ENCODE measurements at regions not wholly inside any gene's neighbourhood (a gene's known extent, or its start where the extent isn't known, plus 50 kb on each side); places are given as distances from the start of the nearest gene placed in this dataset.

GRCh38 chr4:111671756-111672155 is 473.5 kb upstream of the FAM241A start:
- H3K4me1 ChIP-seq (ENCODE audit: control insufficient read depth in 1 of 2, insufficient read depth in 2 of 2, low read length in 2 of 2), result no peaks in the 10 kb centered on the region
- H3K9me3 ChIP-seq (ENCODE audit: control insufficient read depth, low read length), result no peaks in the 10 kb centered on the region
- ATAC-seq (ENCODE audit: low FRiP score), result no peak
- no peaks in the 10 kb centered on the region for H3K36me3 ChIP-seq (ENCODE audit: control insufficient read depth in 1 of 2, insufficient read depth in 2 of 2, low read length in 1 of 2)
- no peak overlapping the region for H3K27ac ChIP-seq (ENCODE audit: low read depth in 1 of 2, low read length in 2 of 2)
- no peak overlapping the region for H3K4me3 ChIP-seq (ENCODE audit: low read length in 2 of 2)
- intact Hi-C loops (cut with DNase I), result no loop called here
- H3K27me3 ChIP-seq (ENCODE audit: control insufficient read depth in 1 of 2, insufficient read depth in 2 of 2, low read length in 1 of 2), result no peaks in the 10 kb centered on the region
- 61% methylated on average over 2 of the region's 2 CpGs for WGBS, 2 donors
- no peak for DNase-seq

- 87% methylated on average over 5 of the region's 5 CpGs for WGBS, 2 donors
- DNase-seq, result no peak
- Histone ChIP-seq H3K9me3 (ENCODE audit: control insufficient read depth, low read length) (no peaks in the 10 kb centered on the region), H3K4me3 (ENCODE audit: low read length in 2 of 2) (no peak overlapping the region), H3K27me3 (ENCODE audit: control insufficient read depth in 1 of 2, insufficient read depth in 2 of 2, low read length in 1 of 2) (no peaks in the 10 kb centered on the region), H3K4me1 (ENCODE audit: control insufficient read depth in 1 of 2, insufficient read depth in 2 of 2, low read length in 2 of 2) (no peaks in the 10 kb centered on the region), H3K27ac (ENCODE audit: low read depth in 1 of 2, low read length in 2 of 2) (no peak overlapping the region), H3K36me3 (ENCODE audit: control insufficient read depth in 1 of 2, insufficient read depth in 2 of 2, low read length in 1 of 2) (no peaks in the 10 kb centered on the region)
- intact Hi-C loops (cut with DNase I), result no loop called here
- ATAC-seq (ENCODE audit: low FRiP score), result no peak
These were observed 469.5 kb upstream of the FAM241A start for GRCh38 chr4:111675746-111676145.

GRCh38 chr4:111676533-111676932 is 468.7 kb upstream of the FAM241A start:
- Histone ChIP-seq H3K27ac (ENCODE audit: low read depth in 1 of 2, low read length in 2 of 2) (no peak overlapping the region), H3K9me3 (ENCODE audit: control insufficient read depth, low read length) (no peaks in the 10 kb centered on the region), H3K4me1 (ENCODE audit: control insufficient read depth in 1 of 2, insufficient read depth in 2 of 2, low read length in 2 of 2) (no peaks in the 10 kb centered on the region), H3K36me3 (ENCODE audit: control insufficient read depth in 1 of 2, insufficient read depth in 2 of 2, low read length in 1 of 2) (no peaks in the 10 kb centered on the region), H3K27me3 (ENCODE audit: control insufficient read depth in 1 of 2, insufficient read depth in 2 of 2, low read length in 1 of 2) (no peaks in the 10 kb centered on the region), H3K4me3 (ENCODE audit: low read length in 2 of 2) (no peak overlapping the region)
- ATAC-seq (ENCODE audit: low FRiP score) (no peak), DNase-seq (no peak)
- intact Hi-C loops (cut with DNase I), result no loop called here

DNA sequence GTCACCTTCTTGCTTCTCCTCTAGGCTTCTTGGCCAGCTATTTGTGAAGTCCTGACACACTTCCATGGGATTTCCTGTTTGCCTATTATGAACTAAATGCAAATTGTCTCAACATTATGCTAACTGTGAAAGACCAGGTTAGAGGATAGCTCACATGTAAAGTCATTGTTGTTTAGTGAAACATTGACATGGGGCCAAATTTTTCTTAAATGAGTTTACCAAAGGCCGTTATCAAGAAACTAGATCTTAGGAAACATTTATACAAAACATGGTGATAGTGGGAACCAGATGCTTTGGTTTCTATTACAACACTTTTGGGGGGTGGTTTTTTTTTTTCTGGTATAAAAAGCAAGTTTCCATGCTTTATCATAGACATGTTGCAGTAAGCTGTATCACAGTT is 466.8 kb upstream of the FAM241A start:
- 69 to 79% methylated on average over 1 of the region's 1 CpG for WGBS, 2 donors
- intact Hi-C loops (cut with DNase I), result no loop called here
- ATAC-seq (ENCODE audit: low FRiP score) (no peak), DNase-seq (no peak)
- no peaks in the 10 kb centered on the region for H3K36me3 ChIP-seq (ENCODE audit: control insufficient read depth in 1 of 2, insufficient read depth in 2 of 2, low read length in 1 of 2)
- H3K27ac ChIP-seq (ENCODE audit: low read depth in 1 of 2, low read length in 2 of 2), result no peak overlapping the region
- no peak overlapping the region for H3K4me3 ChIP-seq (ENCODE audit: low read length in 2 of 2)
- no peaks in the 10 kb centered on the region for H3K27me3 ChIP-seq (ENCODE audit: control insufficient read depth in 1 of 2, insufficient read depth in 2 of 2, low read length in 1 of 2)
- no peaks in the 10 kb centered on the region for H3K9me3 ChIP-seq (ENCODE audit: control insufficient read depth, low read length)
- H3K4me1 ChIP-seq (ENCODE audit: control insufficient read depth in 1 of 2, insufficient read depth in 2 of 2, low read length in 2 of 2), result no peaks in the 10 kb centered on the region

DNA sequence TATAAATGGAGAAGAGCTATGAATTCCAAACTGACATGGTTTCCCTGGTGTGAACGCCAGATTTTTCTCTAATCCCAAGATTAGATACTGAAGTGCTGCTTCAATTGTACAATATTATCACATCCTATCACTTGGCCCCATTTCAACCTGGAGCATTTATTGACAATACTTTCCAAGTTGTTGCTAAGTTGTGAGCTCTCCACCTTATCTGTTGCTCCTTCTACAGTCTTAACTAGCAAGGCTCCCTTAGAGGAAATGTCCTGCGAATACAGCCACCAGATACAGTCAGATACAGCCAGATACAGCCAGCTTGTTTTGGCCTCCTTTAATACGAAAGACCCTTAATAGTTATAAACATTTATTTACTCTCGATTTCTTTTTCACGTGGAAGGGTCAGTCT is 466.3 kb upstream of the FAM241A start:
- Histone ChIP-seq H3K4me1 (ENCODE audit: control insufficient read depth in 1 of 2, insufficient read depth in 2 of 2, low read length in 2 of 2) (no peaks in the 10 kb centered on the region), H3K36me3 (ENCODE audit: control insufficient read depth in 1 of 2, insufficient read depth in 2 of 2, low read length in 1 of 2) (no peaks in the 10 kb centered on the region), H3K27me3 (ENCODE audit: control insufficient read depth in 1 of 2, insufficient read depth in 2 of 2, low read length in 1 of 2) (no peaks in the 10 kb centered on the region), H3K4me3 (ENCODE audit: low read length in 2 of 2) (no peak overlapping the region), H3K9me3 (ENCODE audit: control insufficient read depth, low read length) (no peaks in the 10 kb centered on the region), H3K27ac (ENCODE audit: low read depth in 1 of 2, low read length in 2 of 2) (no peak overlapping the region)
- intact Hi-C loops (cut with DNase I), result no loop called here
- 65 to 80% methylated on average over 5 of the region's 5 CpGs for WGBS, 2 donors
- DNase-seq (no peak), ATAC-seq (ENCODE audit: low FRiP score) (no peak)

- Histone ChIP-seq H3K9me3 (ENCODE audit: control insufficient read depth, low read length) (no peaks in the 10 kb centered on the region), H3K27ac (ENCODE audit: low read depth in 1 of 2, low read length in 2 of 2) (no peak overlapping the region), H3K36me3 (ENCODE audit: control insufficient read depth in 1 of 2, insufficient read depth in 2 of 2, low read length in 1 of 2) (no peaks in the 10 kb centered on the region), H3K4me3 (ENCODE audit: low read length in 2 of 2) (no peak overlapping the region), H3K4me1 (ENCODE audit: control insufficient read depth in 1 of 2, insufficient read depth in 2 of 2, low read length in 2 of 2) (no peaks in the 10 kb centered on the region), H3K27me3 (ENCODE audit: control insufficient read depth in 1 of 2, insufficient read depth in 2 of 2, low read length in 1 of 2) (no peaks in the 10 kb centered on the region)
- DNase-seq (no peak), ATAC-seq (ENCODE audit: low FRiP score) (no peak)
- WGBS, 2 donors, result 75 to 83% methylated on average over 3 of the region's 3 CpGs
- intact Hi-C loops (cut with DNase I), result no loop called here
These were observed 464.0 kb upstream of the FAM241A start for GRCh38 chr4:111681270-111681669.

DNA sequence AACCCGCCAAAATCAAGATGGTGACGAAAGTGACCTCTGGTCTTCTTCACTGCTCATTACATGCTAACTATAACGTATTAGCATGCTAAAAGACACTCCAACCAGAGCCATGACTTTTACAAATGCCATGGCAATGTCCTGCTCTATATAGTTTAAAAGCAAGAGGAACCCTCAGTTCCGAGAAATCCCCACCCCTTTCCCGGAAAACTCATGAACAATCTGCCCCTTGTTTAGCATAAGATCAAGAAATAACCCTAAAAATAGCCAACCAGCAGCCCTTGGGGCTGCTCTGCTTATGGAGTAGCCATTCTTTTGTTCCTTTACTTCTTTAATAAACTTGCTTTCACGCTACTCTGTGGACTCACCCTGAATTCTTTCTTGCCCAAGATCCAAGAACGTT is 463.5 kb upstream of the FAM241A start:
- Histone ChIP-seq H3K27me3 (ENCODE audit: control insufficient read depth in 1 of 2, insufficient read depth in 2 of 2, low read length in 1 of 2) (no peaks in the 10 kb centered on the region), H3K4me1 (ENCODE audit: control insufficient read depth in 1 of 2, insufficient read depth in 2 of 2, low read length in 2 of 2) (no peaks in the 10 kb centered on the region), H3K4me3 (ENCODE audit: low read length in 2 of 2) (no peak overlapping the region), H3K36me3 (ENCODE audit: control insufficient read depth in 1 of 2, insufficient read depth in 2 of 2, low read length in 1 of 2) (no peaks in the 10 kb centered on the region), H3K9me3 (ENCODE audit: control insufficient read depth, low read length) (no peaks in the 10 kb centered on the region), H3K27ac (ENCODE audit: low read depth in 1 of 2, low read length in 2 of 2) (no peak overlapping the region)
- no peak for DNase-seq
- intact Hi-C loops (cut with DNase I), result no loop called here
- 75 to 77% methylated on average over 7 of the region's 7 CpGs for WGBS, 2 donors
- no peak for ATAC-seq (ENCODE audit: low FRiP score)

GRCh38 chr4:111685205-111685604 is 460.0 kb upstream of the FAM241A start:
- Histone ChIP-seq H3K9me3 (ENCODE audit: control insufficient read depth, low read length) (no peaks in the 10 kb centered on the region), H3K27me3 (ENCODE audit: control insufficient read depth in 1 of 2, insufficient read depth in 2 of 2, low read length in 1 of 2) (no peaks in the 10 kb centered on the region), H3K27ac (ENCODE audit: low read depth in 1 of 2, low read length in 2 of 2) (no peak overlapping the region), H3K4me3 (ENCODE audit: low read length in 2 of 2) (no peak overlapping the region), H3K36me3 (ENCODE audit: control insufficient read depth in 1 of 2, insufficient read depth in 2 of 2, low read length in 1 of 2) (no peaks in the 10 kb centered on the region), H3K4me1 (ENCODE audit: control insufficient read depth in 1 of 2, insufficient read depth in 2 of 2, low read length in 2 of 2) (no peaks in the 10 kb centered on the region)
- ATAC-seq (ENCODE audit: low FRiP score) (no peak), DNase-seq (no peak)
- intact Hi-C loops (cut with DNase I), result no loop called here
- 87 to 94% methylated on average over 3 of the region's 3 CpGs for WGBS, 2 donors

DNA sequence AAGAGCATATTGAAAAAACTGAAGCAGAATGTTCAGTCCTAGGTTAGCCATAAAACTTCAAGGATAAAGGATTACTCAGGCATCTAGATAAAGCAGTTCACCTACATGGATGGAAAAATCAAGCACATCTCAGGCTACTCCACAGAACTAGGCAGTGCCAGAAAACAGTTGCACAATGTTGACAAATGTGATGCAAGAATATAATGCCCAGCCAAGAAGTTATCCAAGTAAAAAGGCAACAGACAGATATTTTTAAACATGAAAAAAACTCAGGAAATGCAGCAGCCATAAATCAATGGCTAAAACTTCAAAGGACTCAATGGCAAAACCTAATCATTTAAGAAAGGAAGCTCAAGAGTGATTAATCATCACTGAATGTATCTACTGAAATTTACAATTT is 456.0 kb upstream of the FAM241A start:
- Histone ChIP-seq H3K4me3 (ENCODE audit: low read length in 2 of 2) (no peak overlapping the region), H3K36me3 (ENCODE audit: control insufficient read depth in 1 of 2, insufficient read depth in 2 of 2, low read length in 1 of 2) (no peaks in the 10 kb centered on the region), H3K27ac (ENCODE audit: low read depth in 1 of 2, low read length in 2 of 2) (no peak overlapping the region), H3K9me3 (ENCODE audit: control insufficient read depth, low read length) (no peaks in the 10 kb centered on the region), H3K27me3 (ENCODE audit: control insufficient read depth in 1 of 2, insufficient read depth in 2 of 2, low read length in 1 of 2) (no peaks in the 10 kb centered on the region), H3K4me1 (ENCODE audit: control insufficient read depth in 1 of 2, insufficient read depth in 2 of 2, low read length in 2 of 2) (no peaks in the 10 kb centered on the region)
- no peak for DNase-seq
- intact Hi-C loops (cut with DNase I), result no loop called here
- peak; percentile 79 for ATAC-seq (ENCODE audit: low FRiP score)

DNA sequence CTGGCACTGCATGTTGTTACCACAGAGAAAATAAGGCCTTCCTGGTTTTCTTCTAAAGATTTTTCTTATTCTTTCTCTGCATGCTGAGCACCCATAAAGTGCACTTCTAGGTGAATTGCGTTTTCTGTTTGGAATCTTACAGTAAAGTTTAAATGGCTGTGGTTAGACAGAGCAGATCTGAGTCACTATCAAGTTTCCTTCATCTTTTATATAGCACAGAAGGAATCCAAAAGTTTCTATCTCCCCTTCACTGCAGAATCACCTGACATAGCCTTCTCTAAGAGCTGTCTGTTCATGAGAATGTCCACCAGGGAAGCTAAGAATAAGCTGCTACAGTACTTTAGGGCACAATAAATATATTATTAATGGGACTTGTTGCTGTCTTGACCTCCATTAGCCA is 455.5 kb upstream of the FAM241A start:
- Histone ChIP-seq H3K4me1 (ENCODE audit: control insufficient read depth in 1 of 2, insufficient read depth in 2 of 2, low read length in 2 of 2) (no peaks in the 10 kb centered on the region), H3K27ac (ENCODE audit: low read depth in 1 of 2, low read length in 2 of 2) (no peak overlapping the region), H3K4me3 (ENCODE audit: low read length in 2 of 2) (no peak overlapping the region), H3K36me3 (ENCODE audit: control insufficient read depth in 1 of 2, insufficient read depth in 2 of 2, low read length in 1 of 2) (no peaks in the 10 kb centered on the region), H3K27me3 (ENCODE audit: control insufficient read depth in 1 of 2, insufficient read depth in 2 of 2, low read length in 1 of 2) (no peaks in the 10 kb centered on the region), H3K9me3 (ENCODE audit: control insufficient read depth, low read length) (no peaks in the 10 kb centered on the region)
- intact Hi-C loops (cut with DNase I), result no loop called here
- DNase-seq (no peak), ATAC-seq (ENCODE audit: low FRiP score) (no peak)
- 71 to 73% methylated on average over 1 of the region's 1 CpG for WGBS, 2 donors

All from aorta (tissue), 5 donors.